HG03571 (cell line): ENCODE measurements at regions not wholly inside any gene's neighbourhood (a gene's known extent, or its start where the extent isn't known, plus 50 kb on each side); places are given as distances from the start of the nearest gene placed in this dataset.
"Not testable (repeated sequence)": the region's sequence is repeated elsewhere in the genome, so short reads cannot be mapped to it uniquely, and the experiment has no call there.

Experiments used
- ATAC-seq: cut with Tn5 transposase; IDR thresholded peaks from one replicate; pipeline ENCODE4 v1.9.1; 2021; ENCODE audit not compliant: unreplicated experiment

GRCh38 chr10:118963933-118964332 lies 65.6 kb upstream of the NANOS1 start:
- no peak for ATAC-seq

- ATAC-seq = not testable (repeated sequence)
Measured at GRCh38 chr10:118964476-118964875, 65.0 kb upstream of the NANOS1 start.

DNA sequence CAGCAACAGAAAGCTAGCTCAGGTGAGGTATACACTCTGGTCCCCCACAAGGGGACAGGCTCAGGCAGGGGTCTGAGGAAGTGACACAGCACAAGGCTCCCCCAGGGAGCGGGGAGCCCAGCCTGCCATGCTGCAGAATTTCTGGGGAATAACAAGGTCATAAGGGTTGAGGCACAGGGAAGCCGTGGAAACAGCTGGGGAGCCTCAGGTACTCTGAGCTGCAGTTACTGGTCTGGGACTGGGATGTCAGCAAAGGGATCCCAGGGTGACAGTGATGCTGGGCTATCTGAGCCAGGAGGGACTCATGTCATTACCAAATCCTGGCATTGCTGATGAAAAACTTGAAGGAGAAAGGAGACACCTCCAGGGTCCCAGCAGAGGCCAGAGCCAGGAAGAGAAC lies 64.4 kb upstream of the NANOS1 start:
- ATAC-seq = no peak

GRCh38 chr10:118965645-118966044 lies 63.9 kb upstream of the NANOS1 start:
- ATAC-seq = no peak

DNA sequence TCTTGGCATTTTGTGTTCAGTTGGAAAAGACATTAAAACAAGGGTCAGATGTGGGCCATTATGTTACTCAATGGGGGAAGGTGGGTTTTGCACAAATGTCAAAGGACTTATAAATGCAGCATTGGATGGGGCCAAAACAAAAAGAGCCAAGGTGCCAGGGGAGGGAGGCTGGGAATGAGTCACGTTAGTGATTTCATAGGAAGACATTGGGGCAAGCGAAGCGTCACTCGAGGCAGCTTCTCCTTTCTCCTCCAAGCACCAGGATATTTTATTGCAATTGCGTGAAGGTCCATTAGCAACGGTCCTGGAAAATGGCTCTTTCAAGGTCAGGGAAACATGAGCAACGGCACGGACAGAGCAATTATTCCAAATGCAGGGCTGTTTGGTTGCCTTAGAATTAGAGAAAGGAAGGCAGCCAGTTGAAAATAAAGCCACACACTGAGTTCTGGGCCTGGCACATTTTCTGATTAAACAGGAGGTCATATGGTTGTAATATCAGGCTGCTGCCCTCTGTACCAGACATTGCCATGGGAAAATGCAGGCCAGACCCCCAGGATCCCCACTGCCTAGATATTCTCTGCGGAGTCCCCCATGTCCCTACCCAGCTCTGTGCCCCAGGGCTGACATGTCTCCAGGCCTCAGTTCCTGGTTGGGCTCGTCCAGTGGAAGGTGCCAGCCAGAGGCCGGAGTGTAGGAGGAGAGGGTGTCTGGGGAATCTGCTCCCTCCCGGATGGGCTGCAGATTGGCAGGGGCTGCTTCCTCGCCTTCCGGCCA lies 63.3 kb upstream of the NANOS1 start:
- no peak for ATAC-seq

DNA sequence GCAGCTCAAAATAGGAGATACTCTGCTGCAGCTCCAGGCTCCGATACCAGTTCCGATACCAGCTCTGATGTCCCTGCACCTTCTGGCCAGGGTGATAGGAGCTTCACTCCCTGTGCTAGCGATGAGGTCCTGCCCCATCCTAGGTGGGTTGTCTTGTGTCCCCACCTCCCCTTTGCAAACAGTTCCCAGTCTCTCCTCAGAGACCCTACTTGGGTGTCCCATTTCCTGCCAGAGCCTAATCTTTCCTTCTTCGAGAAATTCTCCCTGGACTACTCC lies 62.7 kb upstream of the NANOS1 start:
- ATAC-seq = no peak

- ATAC-seq = no peak
Measured at GRCh38 chr10:118967160-118967559, 62.4 kb upstream of the NANOS1 start.

DNA sequence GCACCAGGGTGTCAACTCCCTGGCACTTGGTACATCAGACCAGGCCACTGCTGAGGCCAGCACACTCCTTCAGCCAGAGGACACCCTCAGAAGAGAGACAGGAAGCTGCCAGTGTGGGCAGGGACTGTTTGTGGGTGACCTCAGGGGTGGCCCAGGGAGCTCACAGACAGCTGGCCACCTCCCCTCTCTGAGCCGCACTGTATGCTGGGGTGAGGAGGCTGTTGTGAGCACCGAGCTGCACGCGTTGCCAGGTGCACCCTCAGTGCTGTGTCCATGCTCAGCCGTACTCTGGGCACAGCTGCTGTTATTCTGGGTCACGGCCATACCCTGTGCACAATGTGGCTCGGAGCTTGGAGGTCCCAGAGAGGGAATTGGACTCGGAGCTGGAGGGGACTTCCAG lies 61.5 kb upstream of the NANOS1 start:
- no peak for ATAC-seq

GRCh38 chr10:118968482-118968881 lies 61.0 kb upstream of the NANOS1 start:
- no peak for ATAC-seq

DNA sequence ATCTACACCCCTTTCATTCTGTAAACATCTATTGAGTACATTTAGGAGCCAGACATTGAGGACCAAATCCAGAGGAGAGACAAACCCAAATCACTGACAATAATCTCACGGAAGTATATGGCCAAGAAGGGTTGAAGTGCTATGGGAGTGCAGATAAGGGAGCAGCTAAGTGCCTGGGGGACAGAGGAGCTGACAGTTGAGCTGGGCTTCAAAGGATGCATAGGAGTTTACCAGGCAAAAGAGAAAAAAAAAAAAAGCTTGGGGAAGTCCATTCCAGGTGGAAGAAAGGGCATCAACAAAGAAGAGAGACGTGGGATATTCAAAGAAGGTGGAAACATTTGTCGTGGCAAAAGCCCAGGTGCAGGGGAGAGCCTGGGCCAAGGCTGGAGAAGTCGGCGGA lies 60.5 kb upstream of the NANOS1 start:
- no peak for ATAC-seq

DNA sequence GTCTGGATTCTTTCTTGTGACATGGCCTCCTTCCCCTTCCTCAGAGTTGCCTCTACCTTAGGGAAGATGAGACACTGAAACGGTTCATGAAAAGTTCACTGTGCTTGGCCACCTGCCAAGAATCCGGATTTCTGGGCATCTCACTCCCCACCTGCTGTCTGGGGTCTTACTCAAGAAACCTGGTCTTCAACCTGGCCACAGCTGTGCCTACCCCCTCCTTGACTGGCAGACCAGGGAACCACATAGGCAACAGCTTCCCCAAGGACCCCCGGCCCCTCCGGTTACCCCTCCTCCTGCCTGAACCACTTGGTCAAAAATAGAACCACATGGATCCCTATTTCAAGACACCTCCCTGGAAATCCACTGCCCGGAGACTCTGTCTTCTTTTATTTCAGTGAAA lies 58.7 kb upstream of the NANOS1 start:
- ATAC-seq = no peak

DNA sequence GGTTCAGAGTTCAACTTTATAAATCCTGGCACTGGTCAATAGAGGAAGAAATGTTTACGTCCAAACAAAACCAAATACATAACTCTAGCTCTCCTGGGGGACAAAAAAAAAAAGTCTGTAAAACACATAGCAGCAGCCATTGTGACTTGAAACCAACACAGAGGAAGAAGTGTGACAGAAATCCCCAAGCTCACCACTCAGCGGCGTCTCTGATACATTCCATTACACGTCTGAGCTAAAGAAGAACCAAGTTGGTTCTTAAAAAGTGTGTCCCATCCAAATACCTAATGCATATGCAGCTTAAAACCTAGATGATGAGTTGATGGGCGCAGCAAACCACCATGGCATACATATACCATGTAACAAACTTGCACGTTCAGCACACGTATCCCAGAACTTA lies 58.3 kb upstream of the NANOS1 start:
- no peak for ATAC-seq

DNA sequence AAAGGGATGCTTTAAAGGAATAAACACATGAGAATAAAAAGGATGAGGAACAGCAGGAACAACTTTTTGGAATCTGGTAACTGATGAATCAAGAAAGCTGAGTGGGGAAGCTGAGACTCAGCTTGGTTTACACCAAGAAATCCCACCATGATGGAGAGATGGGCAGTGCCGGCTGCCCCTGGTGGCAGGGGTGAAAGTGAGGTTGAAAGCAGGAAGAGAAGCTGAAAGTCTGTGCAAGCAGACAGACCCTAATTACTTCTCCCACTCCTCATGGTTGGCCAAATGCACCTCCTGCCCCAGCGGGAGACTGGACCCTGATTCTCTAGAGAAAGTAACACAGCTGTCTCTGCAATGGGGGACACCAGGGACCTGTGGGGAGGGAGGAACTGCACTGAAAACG lies 57.6 kb upstream of the NANOS1 start:
- ATAC-seq = no peak

DNA sequence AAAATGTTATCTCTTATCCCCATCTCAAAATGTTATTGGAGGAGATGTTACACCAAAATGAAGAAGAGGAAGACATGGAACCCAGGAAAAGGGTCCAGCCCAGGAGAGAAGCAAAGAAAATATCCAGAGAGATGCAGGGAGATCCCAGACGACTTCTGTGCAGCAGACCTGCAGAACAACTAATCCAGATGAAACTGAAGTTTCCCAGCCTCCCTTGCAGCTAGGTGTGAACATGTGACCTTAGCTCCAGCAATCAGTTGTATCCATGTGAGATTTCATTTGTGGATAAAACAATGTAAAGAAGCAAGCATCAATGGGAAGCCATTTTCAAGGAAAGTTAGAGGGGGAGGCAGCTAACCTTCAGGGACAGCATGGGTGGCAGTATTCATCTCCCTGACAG lies 55.8 kb upstream of the NANOS1 start:
- no peak for ATAC-seq

- no peak for ATAC-seq
Measured at GRCh38 chr10:118974951-118975350, 54.6 kb upstream of the NANOS1 start.

DNA sequence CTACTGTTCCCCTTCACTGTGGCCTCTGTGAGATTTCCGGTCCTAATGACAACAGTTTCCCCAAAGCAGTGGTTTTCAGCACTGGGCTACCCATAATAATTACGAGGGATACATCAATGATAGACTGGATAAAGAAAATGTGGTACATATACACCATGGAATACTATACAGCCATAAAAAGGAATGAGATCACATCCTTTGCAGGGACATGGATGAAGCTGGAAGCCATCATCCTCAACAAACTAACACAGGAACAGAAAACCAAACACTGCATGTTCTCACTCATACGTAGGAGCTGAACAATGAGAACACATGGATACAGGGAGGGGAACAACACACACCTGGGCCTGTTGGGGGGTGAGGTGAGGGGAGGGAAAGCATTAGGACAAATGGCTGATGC lies 53.3 kb upstream of the NANOS1 start:
- not testable (repeated sequence) for ATAC-seq

GRCh38 chr10:118977022-118977599 lies 52.4 kb upstream of the NANOS1 start:
- no peak for ATAC-seq

GRCh38 chr10:118977835-118978234 lies 51.7 kb upstream of the NANOS1 start:
- ATAC-seq = no peak

- no peak for ATAC-seq
Measured at GRCh38 chr10:118978316-118978997, 51.1 kb upstream of the NANOS1 start.

GRCh38 chr10:118978998-118979350 lies 50.5 kb upstream of the NANOS1 start:
- ATAC-seq = no peak

DNA sequence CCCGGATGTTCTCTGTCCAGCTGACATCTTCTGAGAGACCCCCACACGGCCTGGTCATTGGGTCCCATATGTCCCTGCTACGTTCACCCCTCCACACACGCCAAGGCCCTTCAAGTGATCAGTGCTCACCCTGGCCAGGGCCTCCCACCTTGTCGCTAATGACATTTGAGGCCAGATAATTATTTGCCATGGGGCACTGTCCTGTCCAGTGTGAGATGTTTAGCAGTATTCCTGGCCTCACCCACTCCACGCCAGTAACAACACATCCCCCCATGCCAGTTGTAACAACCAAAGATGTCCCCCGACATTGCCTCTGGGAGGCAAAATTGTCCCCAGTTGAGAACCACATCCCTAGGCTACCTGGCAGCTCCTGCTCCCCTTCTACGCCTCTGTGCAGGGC lies 49.9 kb upstream of the NANOS1 start:
- ATAC-seq = no peak
